ENCODE measurements at regions not wholly inside any gene's neighbourhood (a gene's known extent, or its start where the extent isn't known, plus 50 kb on each side); places are given as distances from the start of the nearest gene placed in this dataset.

- H3K36me3 ChIP-seq = no peaks in the 10 kb centered on the region
- no peaks in the 10 kb centered on the region for H3K9me3 ChIP-seq
- H3K27me3 ChIP-seq = no peaks in the 10 kb centered on the region
- H3K4me3 ChIP-seq = no peak overlapping the region
- no peak for DNase-seq
Observed at GRCh38 chr5:98076501-98076900, 697.0 kb upstream of the RGMB start.

DNA sequence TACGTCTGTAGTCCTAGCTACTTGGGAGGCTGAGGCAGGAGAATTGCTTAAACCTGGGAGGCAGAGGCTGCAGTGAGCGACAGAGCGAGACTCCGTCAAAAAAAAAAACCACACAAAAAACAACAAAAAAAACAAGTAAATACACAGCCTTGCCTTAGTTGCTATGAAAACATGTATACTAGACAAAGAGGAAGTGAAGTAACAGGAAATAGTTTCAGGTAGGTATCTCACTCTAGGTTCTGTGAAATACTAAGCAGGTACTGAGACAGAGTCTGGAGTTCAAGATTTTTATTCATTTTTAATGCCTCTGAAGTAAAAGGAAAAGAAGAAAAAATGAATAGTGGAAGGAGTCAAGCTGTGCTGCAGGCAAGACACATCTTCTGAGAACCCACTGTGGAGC, 687.9 kb upstream of the RGMB start:
- Histone ChIP-seq H3K9me3 (no peaks in the 10 kb centered on the region), H3K27me3 (no peaks in the 10 kb centered on the region), H3K36me3 (no peaks in the 10 kb centered on the region), H3K4me3 (no peak overlapping the region)
- no peak for DNase-seq

GRCh38 chr5:98095072-98095471, 678.4 kb upstream of the RGMB start:
- no peak overlapping the region for H3K4me3 ChIP-seq
- DNase-seq = no peak
- H3K27me3 ChIP-seq = no peaks in the 10 kb centered on the region
- no peaks in the 10 kb centered on the region for H3K9me3 ChIP-seq
- H3K36me3 ChIP-seq = no peaks in the 10 kb centered on the region

GRCh38 chr5:98096155-98096554, 677.3 kb upstream of the RGMB start:
- DNase-seq = no peak
- Histone ChIP-seq H3K4me3 (no peak overlapping the region), H3K27me3 (no peaks in the 10 kb centered on the region), H3K9me3 (no peaks in the 10 kb centered on the region), H3K36me3 (no peaks in the 10 kb centered on the region)

- DNase-seq = no peak
- Histone ChIP-seq H3K9me3 (no peaks in the 10 kb centered on the region; the same call in 1 of the 2 replicates), H3K27me3 (no peaks in the 10 kb centered on the region), H3K4me3 (no peak overlapping the region), H3K36me3 (no peaks in the 10 kb centered on the region)
Observed at GRCh38 chr5:98099448-98100105, 673.9 kb upstream of the RGMB start.

GRCh38 chr5:98101131-98101530, 672.3 kb upstream of the RGMB start:
- Histone ChIP-seq H3K27me3 (no peaks in the 10 kb centered on the region), H3K36me3 (no peaks in the 10 kb centered on the region), H3K4me3 (no peak overlapping the region), H3K9me3 (no peaks in the 10 kb centered on the region; the same call in 1 of the 2 replicates)
- DNase-seq = no peak

DNA sequence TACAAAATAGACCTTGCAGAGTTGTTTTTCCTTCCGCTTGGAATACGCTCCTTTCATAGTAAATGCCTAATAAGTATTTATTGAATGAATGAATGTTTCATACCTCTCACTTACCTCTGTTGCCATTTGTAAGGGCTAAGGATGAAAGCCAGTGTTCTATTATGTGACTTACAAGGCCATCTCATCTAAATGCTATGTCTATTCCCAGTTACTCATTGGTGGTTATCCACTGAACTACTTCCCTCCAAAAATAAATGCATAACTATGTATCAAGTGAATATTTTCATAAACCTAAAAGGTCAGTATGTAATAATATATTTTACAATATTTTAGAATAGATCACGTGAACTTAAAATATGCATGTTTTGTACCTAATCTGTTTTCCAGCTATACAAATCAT, 670.5 kb upstream of the RGMB start:
- DNase-seq = no peak
- H3K9me3 ChIP-seq = no peaks in the 10 kb centered on the region; the same call in 1 of the 2 replicates
- no peaks in the 10 kb centered on the region for H3K27me3 ChIP-seq
- no peak overlapping the region for H3K4me3 ChIP-seq
- H3K36me3 ChIP-seq = no peaks in the 10 kb centered on the region

GRCh38 chr5:98103807-98104206, 669.7 kb upstream of the RGMB start:
- Histone ChIP-seq H3K36me3 (no peaks in the 10 kb centered on the region), H3K27me3 (no peaks in the 10 kb centered on the region), H3K4me3 (no peak overlapping the region), H3K9me3 (no peaks in the 10 kb centered on the region; the same call in 1 of the 2 replicates)
- no peak for DNase-seq

- no peaks in the 10 kb centered on the region; the same call in 1 of the 2 replicates for H3K9me3 ChIP-seq
- no peaks in the 10 kb centered on the region for H3K27me3 ChIP-seq
- H3K36me3 ChIP-seq = no peaks in the 10 kb centered on the region
- DNase-seq = no peak
- no peak overlapping the region for H3K4me3 ChIP-seq
Observed at GRCh38 chr5:98104454-98105188, 668.8 kb upstream of the RGMB start.

DNA sequence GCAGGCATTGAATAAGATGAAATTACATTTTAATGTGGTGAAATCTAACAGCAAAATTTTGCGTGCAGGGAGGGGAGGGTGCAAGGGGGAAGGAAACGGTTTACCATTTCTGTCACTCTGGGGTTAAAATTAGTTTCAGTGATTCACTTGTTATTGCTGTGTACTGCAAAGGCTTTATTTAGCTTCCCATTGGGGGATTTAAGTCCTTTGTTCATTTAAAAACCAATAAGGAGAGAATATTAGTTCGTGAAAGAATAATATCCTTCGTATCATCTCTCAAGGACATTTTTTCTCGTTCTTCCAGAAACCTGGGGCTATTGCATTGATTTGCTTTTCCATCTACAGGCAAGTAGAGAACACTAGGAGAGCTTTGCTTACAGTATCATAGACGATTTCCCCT, 667.8 kb upstream of the RGMB start:
- Histone ChIP-seq H3K27me3 (no peaks in the 10 kb centered on the region), H3K9me3 (no peaks in the 10 kb centered on the region; the same call in 1 of the 2 replicates), H3K36me3 (no peaks in the 10 kb centered on the region), H3K4me3 (no peak overlapping the region)
- no peak for DNase-seq

DNA sequence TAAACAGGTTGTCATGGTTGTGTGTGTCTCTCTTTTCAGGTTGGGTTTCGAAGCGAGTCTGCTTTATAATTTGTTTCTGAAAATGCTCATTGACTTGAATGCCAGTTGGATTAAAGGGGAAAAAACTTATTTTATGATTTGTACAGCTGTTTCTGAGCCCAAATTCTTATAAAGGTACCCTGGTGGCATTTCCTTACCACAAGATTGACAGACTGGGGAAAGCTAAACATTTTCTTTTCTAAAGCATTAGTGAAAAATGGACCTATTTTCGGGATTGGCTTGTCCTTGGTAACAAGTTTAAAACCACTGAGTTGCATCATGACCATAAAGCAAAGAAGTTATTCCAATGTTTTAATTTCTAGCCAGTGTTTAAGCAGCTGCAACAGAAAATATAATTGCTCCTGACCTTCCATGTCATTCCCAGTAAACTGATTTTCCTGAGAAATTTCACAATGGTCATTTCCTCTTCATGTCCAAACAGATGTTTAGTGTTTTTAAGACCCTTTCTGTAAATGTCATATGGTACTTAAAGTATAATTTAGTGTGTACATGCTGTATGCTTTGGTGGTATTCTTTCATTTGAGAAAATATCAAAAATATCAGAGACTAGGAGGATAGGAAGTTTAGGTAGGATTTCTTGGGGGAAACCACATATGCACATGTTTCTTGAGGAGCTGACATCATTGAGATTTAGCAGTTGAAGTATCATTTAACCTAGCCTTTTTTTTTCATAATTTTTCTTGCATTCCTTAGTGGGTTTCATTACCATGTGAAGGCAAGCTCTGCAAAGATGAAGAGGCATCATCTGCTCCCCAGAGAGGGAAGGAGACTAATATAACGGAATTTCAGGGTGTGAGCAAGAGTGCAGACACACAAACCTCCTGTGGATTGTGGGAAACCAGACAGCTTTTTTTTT, 667.1 kb upstream of the RGMB start:
- H3K36me3 ChIP-seq = no peaks in the 10 kb centered on the region
- no peaks in the 10 kb centered on the region; the same call in 1 of the 2 replicates for H3K9me3 ChIP-seq
- no peak overlapping the region for H3K4me3 ChIP-seq
- no peaks in the 10 kb centered on the region for H3K27me3 ChIP-seq
- no peak for DNase-seq

DNA sequence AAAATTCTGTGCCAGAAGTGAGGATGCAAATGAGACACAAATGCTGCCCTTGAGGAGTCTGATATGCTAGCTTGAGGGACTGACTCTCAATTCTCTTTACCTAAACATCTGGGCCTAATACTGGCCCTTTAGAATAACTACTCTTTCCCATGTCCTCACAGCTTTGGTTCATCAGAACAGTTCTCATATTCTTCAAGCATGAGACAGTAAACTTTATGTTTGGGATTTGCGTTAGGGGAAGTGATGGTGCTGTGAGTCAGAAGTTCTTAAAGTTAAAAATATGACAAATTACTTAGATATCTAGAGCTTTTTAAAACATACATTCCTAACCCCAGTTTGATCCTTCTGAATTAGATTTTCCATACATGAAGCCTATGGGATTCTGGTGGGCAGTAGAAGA, 665.0 kb upstream of the RGMB start:
- Histone ChIP-seq H3K36me3 (no peaks in the 10 kb centered on the region), H3K27me3 (no peaks in the 10 kb centered on the region), H3K4me3 (no peak overlapping the region), H3K9me3 (peaks cover 2% of the 10 kb centered on the region)
- peak; percentile 39 for DNase-seq

DNA sequence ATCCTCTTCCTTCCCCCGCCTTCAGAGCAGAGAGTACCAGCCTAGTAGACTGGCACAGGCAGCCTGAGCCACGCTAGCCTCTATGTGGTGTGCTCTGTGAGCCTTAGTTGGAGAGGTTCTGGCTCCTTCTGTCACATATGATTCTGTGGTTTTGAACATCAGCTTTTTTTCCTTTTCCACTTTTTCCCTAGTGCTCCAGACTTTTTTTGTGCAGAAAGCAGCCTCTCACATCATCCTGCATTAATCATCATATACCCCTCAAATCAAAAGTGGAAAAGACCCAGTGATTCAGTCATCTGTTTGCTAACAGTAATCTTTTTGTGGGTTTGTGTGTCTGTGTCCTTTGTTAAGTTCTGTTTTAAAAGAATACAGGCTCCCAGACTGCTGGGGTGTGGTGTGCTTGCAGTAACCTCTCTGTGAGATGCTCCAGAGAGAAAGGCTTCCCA, 663.9 kb upstream of the RGMB start:
- H3K27me3 ChIP-seq = no peaks in the 10 kb centered on the region
- H3K4me3 ChIP-seq = no peak overlapping the region
- no peaks in the 10 kb centered on the region for H3K36me3 ChIP-seq
- peak; percentile 39 for DNase-seq
- H3K9me3 ChIP-seq = peaks cover 2% of the 10 kb centered on the region; the same call in 1 of the 2 replicates

- Histone ChIP-seq H3K27me3 (no peaks in the 10 kb centered on the region), H3K4me3 (no peak overlapping the region), H3K9me3 (peaks cover 2% of the 10 kb centered on the region; the same call in 1 of the 2 replicates), H3K36me3 (no peaks in the 10 kb centered on the region)
- peak; percentile 28 for DNase-seq
Observed at GRCh38 chr5:98110282-98110691, 663.2 kb upstream of the RGMB start.

GRCh38 chr5:98110791-98111190, 662.7 kb upstream of the RGMB start:
- H3K27me3 ChIP-seq = no peaks in the 10 kb centered on the region
- no peak for DNase-seq

DNA sequence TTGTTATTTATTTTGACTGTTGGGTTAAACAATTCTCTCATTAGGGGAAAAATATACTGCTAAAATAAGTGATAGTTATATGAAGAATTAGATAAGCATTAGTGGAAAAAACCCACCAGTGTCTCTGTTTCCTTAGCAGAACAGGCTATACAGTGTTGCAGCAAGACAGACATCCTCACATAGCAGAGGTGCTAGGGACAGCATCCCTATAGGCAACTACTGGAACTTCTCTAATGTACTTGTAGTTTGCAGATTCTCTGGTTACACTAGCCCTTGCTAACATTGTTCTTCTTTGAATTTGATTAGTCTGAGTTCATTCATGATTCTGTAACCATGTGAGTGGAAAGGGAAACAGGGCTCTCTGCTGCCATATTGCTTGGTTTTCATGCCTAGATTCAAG, 661.8 kb upstream of the RGMB start:
- H3K9me3 ChIP-seq = peaks cover 2% of the 10 kb centered on the region; the same call in 1 of the 2 replicates
- no peaks in the 10 kb centered on the region for H3K27me3 ChIP-seq
- no peak overlapping the region for H3K4me3 ChIP-seq
- no peak for DNase-seq
- H3K36me3 ChIP-seq = no peaks in the 10 kb centered on the region

More at GRCh38 chr5:98110791-98111190, 662.7 kb upstream of the RGMB start:
- peaks cover 2% of the 10 kb centered on the region; the same call in 1 of the 2 replicates for H3K9me3 ChIP-seq
- H3K4me3 ChIP-seq = no peak overlapping the region
- H3K36me3 ChIP-seq = no peaks in the 10 kb centered on the region

Data from MG63 (cell line).